Astrocyte of the spinal cord (primary cell): ENCODE measurements at regions not wholly inside any gene's neighbourhood (a gene's known extent, or its start where the extent isn't known, plus 50 kb on each side); places are given as distances from the start of the nearest gene placed in this dataset.
A peak's percentile ranks its signal among the peaks of the same experiment; 100 is the strongest.

Experiments
- DNase-seq: peaks from one replicate; pipeline ENCODE4 v3.0.0; 2011; ENCODE audit warnings: low read depth, low spot score
- H3K4me3 ChIP-seq: 2 replicates; pipeline ENCODE4 v1.5.1; 2011; ENCODE audit warnings: low read depth, mild to moderate bottlenecking, low read length, moderate library complexity
- CTCF ChIP-seq: IDR thresholded peaks from 2 replicates; pipeline ENCODE4 v1.5.1; 2012; ENCODE audit warnings: low read depth, mild to moderate bottlenecking, low read length, inconsistent platforms
- in situ Hi-C: cut with HindIII; loops from 2 replicates; pipeline ENCODE4 v1.10.0; 2017; ENCODE audit warnings: low sequenced_read_pairs

DNA sequence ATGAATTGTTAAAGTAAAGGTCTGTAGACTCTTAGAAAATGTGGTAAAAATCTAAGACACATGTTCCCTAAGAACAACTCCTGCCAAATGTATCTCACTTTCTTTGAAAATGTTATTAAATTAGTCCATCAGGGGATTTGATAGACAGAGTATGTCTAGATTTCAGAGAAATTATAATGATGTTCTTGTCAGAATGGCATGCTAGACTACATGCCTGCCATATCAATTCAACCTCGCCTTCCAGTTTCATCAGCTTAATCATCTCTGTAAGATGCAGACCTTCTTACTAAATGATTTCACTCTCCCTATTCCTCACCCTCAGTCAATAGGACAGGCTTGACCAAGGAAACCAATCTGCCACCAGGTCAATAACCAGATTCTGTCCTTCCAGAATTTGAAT, 368.4 kb downstream of the TXNL1 start:
- no peak overlapping the region for H3K4me3 ChIP-seq
- no peak for DNase-seq
- in situ Hi-C loops, result no loop called here
- TF ChIP-seq CTCF, result no peak

DNA sequence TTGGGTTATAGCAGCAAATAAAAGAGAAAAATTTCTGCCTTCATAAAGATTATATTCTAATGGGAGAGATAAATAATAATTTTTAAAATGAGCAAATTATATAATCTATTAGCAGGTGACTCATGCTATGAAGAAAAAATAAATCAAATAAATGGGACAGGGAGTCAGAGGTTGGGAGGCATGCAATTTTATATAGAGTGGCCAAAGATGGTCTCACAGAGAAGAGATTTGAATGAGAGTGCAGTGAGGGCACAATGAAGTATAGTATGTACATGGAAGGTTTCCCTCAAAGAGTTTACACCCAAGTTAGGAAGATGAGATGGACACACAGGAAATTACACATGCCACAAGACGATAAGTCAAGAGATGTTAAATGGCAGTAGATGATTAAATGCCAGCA, 369.4 kb downstream of the TXNL1 start:
- H3K4me3 ChIP-seq, result no peak overlapping the region
- no peak for TF ChIP-seq CTCF
- DNase-seq, result no peak
- in situ Hi-C loops, result no loop called here

- no peak for TF ChIP-seq CTCF
- DNase-seq, result no peak
- in situ Hi-C loops, result no loop called here
- H3K4me3 ChIP-seq, result no peak overlapping the region
These were observed 371.1 kb downstream of the TXNL1 start for GRCh38 chr18:56267334-56267733.

DNA sequence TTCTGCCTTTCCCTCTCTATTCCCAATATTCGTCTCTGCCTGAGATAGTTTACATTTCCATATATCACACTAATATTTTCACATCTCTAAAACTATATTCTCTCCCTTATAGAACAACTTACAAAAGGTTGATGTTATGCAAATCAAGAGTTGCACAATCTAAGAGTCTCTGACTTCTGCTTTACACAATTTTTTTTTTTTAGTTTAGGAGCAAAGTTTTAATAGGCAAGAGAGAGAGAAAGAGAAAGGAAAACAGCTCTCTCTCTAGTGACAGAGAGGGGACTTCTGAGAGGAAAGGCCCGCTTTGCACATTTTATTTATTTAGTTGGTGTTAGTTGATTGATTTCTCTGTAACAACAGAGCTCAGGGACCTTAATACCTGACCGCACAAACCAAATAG, 380.2 kb downstream of the TXNL1 start:
- in situ Hi-C loops, result no loop called here
- no peak for TF ChIP-seq CTCF
- no peak for DNase-seq
- no peak overlapping the region for H3K4me3 ChIP-seq

GRCh38 chr18:56257205-56257604, 381.2 kb downstream of the TXNL1 start:
- no peak for TF ChIP-seq CTCF
- DNase-seq, result peak; percentile 91
- in situ Hi-C loops, result no loop called here
- H3K4me3 ChIP-seq, result no peak overlapping the region

- no peak overlapping the region for H3K4me3 ChIP-seq
- no peak for DNase-seq
- TF ChIP-seq CTCF, result no peak
- in situ Hi-C loops, result no loop called here
These were observed 381.7 kb downstream of the TXNL1 start for GRCh38 chr18:56256659-56257058.

- DNase-seq, result no peak
- in situ Hi-C loops, result no loop called here
- no peak for TF ChIP-seq CTCF
- H3K4me3 ChIP-seq, result no peak overlapping the region
These were observed 383.0 kb downstream of the TXNL1 start for GRCh38 chr18:56255381-56255780.
